ENCODE measurements at regions not wholly inside any gene's neighbourhood (a gene's known extent, or its start where the extent isn't known, plus 50 kb on each side); places are given as distances from the start of the nearest gene placed in this dataset.

- H3K4me3 ChIP-seq (ENCODE audit: low read depth, low read length), result no peak overlapping the region
- DNase-seq (ENCODE audit: low read depth), result no peak
- TF ChIP-seq, protein P1, sequence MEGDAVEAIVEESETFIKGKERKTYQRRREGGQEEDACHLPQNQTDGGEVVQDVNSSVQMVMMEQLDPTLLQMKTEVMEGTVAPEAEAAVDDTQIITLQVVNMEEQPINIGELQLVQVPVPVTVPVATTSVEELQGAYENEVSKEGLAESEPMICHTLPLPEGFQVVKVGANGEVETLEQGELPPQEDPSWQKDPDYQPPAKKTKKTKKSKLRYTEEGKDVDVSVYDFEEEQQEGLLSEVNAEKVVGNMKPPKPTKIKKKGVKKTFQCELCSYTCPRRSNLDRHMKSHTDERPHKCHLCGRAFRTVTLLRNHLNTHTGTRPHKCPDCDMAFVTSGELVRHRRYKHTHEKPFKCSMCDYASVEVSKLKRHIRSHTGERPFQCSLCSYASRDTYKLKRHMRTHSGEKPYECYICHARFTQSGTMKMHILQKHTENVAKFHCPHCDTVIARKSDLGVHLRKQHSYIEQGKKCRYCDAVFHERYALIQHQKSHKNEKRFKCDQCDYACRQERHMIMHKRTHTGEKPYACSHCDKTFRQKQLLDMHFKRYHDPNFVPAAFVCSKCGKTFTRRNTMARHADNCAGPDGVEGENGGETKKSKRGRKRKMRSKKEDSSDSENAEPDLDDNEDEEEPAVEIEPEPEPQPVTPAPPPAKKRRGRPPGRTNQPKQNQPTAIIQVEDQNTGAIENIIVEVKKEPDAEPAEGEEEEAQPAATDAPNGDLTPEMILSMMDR (IDR thresholded peaks at IDR 0.05; ENCODE audit: control insufficient read depth, extremely low read depth, insufficient read depth), result no peak
Measured at GRCh38 chr6:44538131-44538806, 150.8 kb downstream of the CDC5L start.

DNA sequence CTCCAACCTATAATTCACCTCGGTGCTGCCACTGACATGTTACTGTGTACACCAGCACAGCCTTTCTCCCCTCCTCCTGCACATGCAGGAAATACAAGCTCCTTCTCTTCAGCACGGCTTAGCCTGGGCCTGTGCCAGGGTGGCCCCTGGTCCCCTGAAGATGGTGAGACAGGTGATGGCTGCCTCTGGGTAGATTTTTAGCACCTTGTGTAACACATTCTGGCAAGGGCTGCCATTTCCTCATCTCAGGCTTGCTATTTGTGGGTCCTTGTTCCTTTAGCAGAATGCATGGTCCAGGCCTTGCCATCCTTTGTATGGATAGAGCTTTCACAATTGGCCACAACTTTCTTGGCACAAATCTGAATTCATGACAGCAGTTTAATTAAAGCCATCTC, 151.3 kb downstream of the CDC5L start:
- H3K4me3 ChIP-seq (ENCODE audit: low read depth, low read length), result no peak overlapping the region
- TF ChIP-seq, protein P1 (IDR thresholded peaks at IDR 0.05; ENCODE audit: control insufficient read depth, extremely low read depth, insufficient read depth), result no peak
- no peak for DNase-seq (ENCODE audit: low read depth)

DNA sequence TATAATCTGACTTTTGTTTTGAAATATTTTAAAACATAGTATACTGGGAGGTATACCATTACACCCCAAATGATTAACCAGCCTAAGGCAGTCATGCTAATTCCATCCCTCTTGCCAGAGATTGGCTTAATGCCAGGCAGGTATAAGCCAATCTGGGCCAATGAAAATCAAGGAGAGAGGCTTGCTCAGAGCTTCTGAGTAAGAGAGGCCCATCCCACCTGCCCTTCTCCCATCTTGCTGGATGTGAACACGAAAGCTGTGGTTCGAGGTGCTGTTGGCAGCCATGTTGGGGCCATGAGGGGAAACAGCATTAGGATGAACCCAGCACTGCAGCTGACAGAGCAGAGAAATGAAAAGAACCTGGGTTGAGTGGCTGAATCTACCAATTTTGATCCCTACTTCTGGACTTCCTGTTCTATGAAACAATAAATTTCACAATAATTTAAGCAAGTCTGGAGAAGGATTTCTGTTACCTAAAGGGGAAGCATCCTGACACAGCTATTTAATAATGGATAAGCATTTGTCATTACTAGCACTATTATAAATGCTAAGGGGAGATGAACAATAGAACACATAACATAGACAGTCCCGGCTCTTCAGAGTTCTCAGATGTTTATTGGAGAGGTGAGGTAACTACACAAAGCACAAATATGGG, 152.3 kb downstream of the CDC5L start:
- H3K4me3 ChIP-seq (ENCODE audit: low read depth, low read length), result no peak overlapping the region
- TF ChIP-seq, protein P1 (IDR thresholded peaks at IDR 0.05; ENCODE audit: control insufficient read depth, extremely low read depth, insufficient read depth), result no peak
- no peak for DNase-seq (ENCODE audit: low read depth)

DNA sequence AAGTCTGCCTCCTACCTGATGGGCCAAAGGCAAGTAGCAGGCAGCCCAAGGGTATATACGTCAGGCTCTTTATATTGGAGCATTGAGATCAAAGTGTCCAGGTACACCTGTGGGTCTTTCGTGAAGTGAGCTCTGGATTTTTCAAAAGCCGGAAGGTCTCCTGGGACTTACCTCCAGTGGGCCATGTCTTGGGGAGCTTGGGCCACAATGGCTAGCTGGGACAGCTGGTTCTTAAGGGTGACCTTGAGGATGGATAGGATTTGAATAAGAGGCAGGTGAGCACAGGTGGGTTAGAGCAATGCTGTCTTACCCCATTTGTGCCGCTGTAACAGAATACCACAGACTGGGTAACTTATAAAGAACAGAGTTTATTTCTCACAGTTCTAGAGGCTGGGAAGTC, 153.4 kb downstream of the CDC5L start:
- no peak for DNase-seq (ENCODE audit: low read depth)
- TF ChIP-seq, protein P1 (IDR thresholded peaks at IDR 0.05; ENCODE audit: control insufficient read depth, extremely low read depth, insufficient read depth), result no peak
- no peak overlapping the region for H3K4me3 ChIP-seq (ENCODE audit: low read depth, low read length)

DNA sequence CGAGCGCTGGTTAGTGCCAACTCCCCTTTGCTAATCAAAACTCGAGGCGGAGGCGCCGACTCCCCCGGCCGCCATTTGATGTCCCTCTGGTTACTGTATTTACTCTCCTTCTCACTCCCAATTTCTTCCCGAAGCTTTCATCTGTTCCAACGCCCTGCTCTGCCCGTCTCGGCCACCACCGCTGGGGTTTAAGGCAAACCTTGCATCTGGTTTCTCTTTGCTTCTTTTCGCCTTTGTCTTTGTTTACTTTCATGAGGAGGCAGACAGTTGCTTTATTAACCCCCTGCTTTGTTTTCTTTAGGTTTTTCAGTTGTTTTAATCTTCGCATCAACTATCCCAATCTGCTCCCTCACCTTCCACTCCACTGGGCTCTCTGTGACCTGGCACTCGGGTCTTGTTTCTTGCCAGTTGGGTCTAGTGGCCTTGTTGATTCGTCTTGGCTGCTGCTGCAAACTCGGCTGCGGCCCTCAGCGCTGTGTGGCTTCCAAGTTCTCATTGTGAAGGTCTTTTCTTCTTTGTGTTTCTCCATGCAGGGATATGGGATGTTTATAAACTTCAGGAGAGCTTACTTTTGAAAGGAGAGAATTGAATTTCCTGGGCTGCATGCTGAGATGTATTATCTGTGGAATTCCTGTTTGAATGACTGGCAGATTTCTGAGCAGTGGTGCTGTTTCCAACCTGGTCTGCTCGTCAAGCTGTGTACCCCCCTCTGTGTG, 155.1 kb downstream of the CDC5L start:
- TF ChIP-seq, protein P1 (IDR thresholded peaks at IDR 0.05; ENCODE audit: control insufficient read depth, extremely low read depth, insufficient read depth), result no peak
- H3K4me3 ChIP-seq (ENCODE audit: low read depth, low read length), result no peak overlapping the region
- no peak for DNase-seq (ENCODE audit: low read depth)

DNA sequence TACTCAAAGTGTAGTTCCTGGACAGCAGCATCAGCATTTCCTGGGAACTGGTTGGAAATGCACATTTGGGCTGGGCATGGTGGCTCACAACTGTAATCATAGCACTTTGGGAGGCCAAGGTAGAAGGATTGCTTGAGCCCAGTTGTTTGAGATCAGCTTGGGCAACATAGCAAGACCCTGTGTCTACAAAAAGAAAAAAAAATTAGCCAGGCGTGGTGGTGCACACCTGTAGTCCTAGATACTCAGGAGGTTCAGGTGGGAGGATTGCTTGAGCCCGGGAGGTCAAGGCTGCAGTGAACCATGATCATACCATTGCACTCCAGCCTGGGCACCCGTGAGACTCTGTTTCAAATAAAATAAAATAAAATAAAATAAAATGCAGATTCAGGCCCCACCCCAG, 156.2 kb downstream of the CDC5L start:
- H3K4me3 ChIP-seq (ENCODE audit: low read depth, low read length), result no peak overlapping the region
- DNase-seq (ENCODE audit: low read depth), result no peak
- TF ChIP-seq, protein P1 (IDR thresholded peaks at IDR 0.05; ENCODE audit: control insufficient read depth, extremely low read depth, insufficient read depth), result no peak

All from LNCaP clone FGC (cell line).